Upper lobe of left lung (tissue), 6 donors: ENCODE measurements at regions not wholly inside any gene's neighbourhood (a gene's known extent, or its start where the extent isn't known, plus 50 kb on each side); places are given as distances from the start of the nearest gene placed in this dataset.

Experiments used
- ATAC-seq, 2 donors: fragments of 200-7000 bp; cut with Tn5 transposase; one replicate each; pipeline ENCODE4 v1.9.1; 2022; ENCODE audit warnings: mild to moderate bottlenecking in 2 of 2, moderate library complexity in 2 of 2; ENCODE audit not compliant: low FRiP score in 2 of 2
- DNase-seq, 2 donors: peaks; one replicate each; pipeline ENCODE4 v3.0.0-alpha.2; 2019 to 2020
- H3K27ac ChIP-seq, 4 donors: fragments of 200-600 bp; sonication (generic); one replicate each; pipeline ENCODE4 v1.5.1; 2016 to 2019
- H3K27me3 ChIP-seq, 4 donors: fragments of 200-600 bp; sonication (generic); one replicate each; pipeline ENCODE4 v1.5.1; 2017 to 2019
- H3K36me3 ChIP-seq, 4 donors: fragments of 200-600 bp; sonication (generic); one replicate each; pipeline ENCODE4 v1.5.1; 2016 to 2019
- H3K4me1 ChIP-seq, 4 donors: fragments of 200-600 bp; sonication (generic); one replicate each; pipeline ENCODE4 v1.5.1; 2018 to 2019
- H3K4me3 ChIP-seq, 4 donors: fragments of 200-600 bp; sonication (generic); one replicate each; pipeline ENCODE4 v1.5.1; 2017 to 2019; ENCODE audit warnings: mild to moderate bottlenecking in 2 of 4, moderate library complexity in 1 of 4
- H3K9me3 ChIP-seq, 4 donors: fragments of 200-600 bp; sonication (generic); one replicate each; pipeline ENCODE4 v1.5.1; 2018 to 2019
- EP300 ChIP-seq, 4 donors: sonication (generic); formaldehyde crosslinking; IDR thresholded peaks; one replicate each; pipeline ENCODE4 v1.5.1; 2017; ENCODE audit warnings: antibody characterized with exemption in 4 of 4, control low read depth in 2 of 4
- POLR2A ChIP-seq, 4 donors: fragments of 450-650 bp; IDR thresholded peaks; one replicate each; pipeline ENCODE4 v1.5.1; 2016 to 2017; ENCODE audit warnings: antibody characterized with exemption in 4 of 4, mild to moderate bottlenecking in 2 of 4
- POLR2AphosphoS5 ChIP-seq, 2 donors: sonication (generic); formaldehyde crosslinking; IDR thresholded peaks; one replicate each; pipeline ENCODE4 v1.5.1; 2017; ENCODE audit warnings: antibody characterized with exemption in 2 of 2
- WGBS, 2 donors: methylation state at CpG; one replicate each; pipeline ENCODE4 v1.1.5; 2017 to 2018; 5-methylcytosine and 5-hydroxymethylcytosine counted together
- TF ChIP-seq, protein P1 (sequence below), 6 experiments: fragments of 450-650 bp in 4 of 6; fragments of 200-600 bp in 2 of 6; sonication (generic) in 2 of 6; IDR thresholded peaks; one replicate each; pipeline ENCODE4 v1.5.1; 2016 to 2019; ENCODE audit warnings: antibody characterized with exemption in 6 of 6
- donor health status: DM: no; HTN: no; CAD: no; lungs with moderate emphysema.
- donor health status: DM: no; HTN: yes; CAD: no; lungs with severe emphysema.

DNA sequence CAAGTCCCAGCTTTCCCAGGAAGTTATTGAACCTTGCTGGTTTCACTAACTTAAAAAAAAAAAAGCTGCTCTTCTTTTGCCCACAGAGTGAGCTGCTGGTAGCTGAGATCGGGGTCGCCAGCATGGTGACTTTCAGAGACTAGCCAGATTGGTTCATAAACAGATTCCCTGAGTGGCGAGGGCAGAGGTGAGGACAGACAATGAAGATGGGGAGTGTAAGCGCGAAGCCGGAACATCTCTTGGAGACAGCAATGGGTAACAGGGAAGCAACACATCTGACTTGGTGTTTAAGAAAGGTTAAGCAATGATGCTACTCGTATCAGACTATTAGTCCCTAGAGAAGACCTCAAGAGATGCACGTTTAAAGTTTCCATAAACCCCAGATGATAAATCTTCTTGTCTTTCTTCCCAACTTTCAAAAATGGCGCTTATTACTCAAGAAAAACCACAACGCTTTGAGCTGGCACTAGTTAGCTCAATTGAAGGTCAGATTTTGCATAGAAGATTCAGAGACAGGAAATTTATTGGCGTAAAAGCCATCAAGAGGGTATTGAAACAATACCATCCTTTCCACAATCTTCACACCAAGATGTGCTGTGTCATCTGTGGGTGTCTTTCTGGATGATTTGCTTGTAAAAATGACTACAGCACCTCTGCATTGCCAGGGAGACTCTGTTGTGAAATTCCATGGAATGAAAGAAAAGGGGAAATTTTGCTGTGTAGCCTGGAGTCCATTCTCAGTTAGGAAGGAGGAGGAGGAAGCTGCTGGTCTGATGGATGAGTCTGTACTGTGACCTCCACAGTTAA lies 193.1 kb upstream of the CXCR4 start:
- H3K27me3 ChIP-seq, result no peaks in the 10 kb centered on the region
- H3K4me1 ChIP-seq, result no peaks in the 10 kb centered on the region
- no peaks in the 10 kb centered on the region for H3K36me3 ChIP-seq
- no peaks in the 10 kb centered on the region for H3K9me3 ChIP-seq
- 67 to 71% methylated on average over 11 of the region's 11 CpGs for WGBS, 2 donors
- no peak for DNase-seq
- peak in 1 of 2 donors; percentile 31 for ATAC-seq
- TF ChIP-seq POLR2A (IDR thresholded peaks at IDR 0.05), result no peak
- H3K4me3 ChIP-seq, result no peak overlapping the region
- H3K27ac ChIP-seq, result no peak overlapping the region

DNA sequence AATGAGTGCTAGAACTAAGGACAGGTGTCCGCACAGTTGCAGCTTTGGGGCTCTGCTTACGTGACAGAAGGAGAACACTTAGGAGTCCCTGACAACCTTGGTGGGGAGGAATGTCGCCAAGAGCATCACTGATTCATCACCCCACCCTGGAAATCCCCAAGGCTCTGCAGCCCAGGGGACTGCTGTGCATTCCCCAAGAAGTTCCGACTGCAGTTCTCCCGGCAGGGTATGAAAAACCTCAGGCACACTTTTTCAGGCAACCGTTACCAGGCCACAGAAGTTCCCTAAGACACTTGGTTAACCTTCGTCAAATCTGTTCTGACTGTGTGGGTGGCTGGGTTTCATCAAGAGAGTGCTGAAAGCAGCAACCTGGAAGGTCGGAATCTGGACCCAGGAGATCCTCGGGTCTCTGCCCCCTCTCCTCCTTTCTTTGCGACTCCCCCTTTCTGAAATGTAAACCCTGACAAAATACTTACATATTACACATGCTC lies 192.1 kb upstream of the CXCR4 start:
- no peaks in the 10 kb centered on the region for H3K4me1 ChIP-seq
- no peaks in the 10 kb centered on the region for H3K9me3 ChIP-seq
- DNase-seq (no peak), ATAC-seq (no peak)
- no peak overlapping the region for H3K4me3 ChIP-seq
- no peaks in the 10 kb centered on the region for H3K36me3 ChIP-seq
- H3K27ac ChIP-seq, result no peak overlapping the region
- TF ChIP-seq POLR2AphosphoS5 (IDR thresholded peaks at IDR 0.05), result no peak
- no peak for TF ChIP-seq EP300 (IDR thresholded peaks at IDR 0.05)
- no peak for TF ChIP-seq POLR2A (IDR thresholded peaks at IDR 0.05)
- TF ChIP-seq, protein P1, sequence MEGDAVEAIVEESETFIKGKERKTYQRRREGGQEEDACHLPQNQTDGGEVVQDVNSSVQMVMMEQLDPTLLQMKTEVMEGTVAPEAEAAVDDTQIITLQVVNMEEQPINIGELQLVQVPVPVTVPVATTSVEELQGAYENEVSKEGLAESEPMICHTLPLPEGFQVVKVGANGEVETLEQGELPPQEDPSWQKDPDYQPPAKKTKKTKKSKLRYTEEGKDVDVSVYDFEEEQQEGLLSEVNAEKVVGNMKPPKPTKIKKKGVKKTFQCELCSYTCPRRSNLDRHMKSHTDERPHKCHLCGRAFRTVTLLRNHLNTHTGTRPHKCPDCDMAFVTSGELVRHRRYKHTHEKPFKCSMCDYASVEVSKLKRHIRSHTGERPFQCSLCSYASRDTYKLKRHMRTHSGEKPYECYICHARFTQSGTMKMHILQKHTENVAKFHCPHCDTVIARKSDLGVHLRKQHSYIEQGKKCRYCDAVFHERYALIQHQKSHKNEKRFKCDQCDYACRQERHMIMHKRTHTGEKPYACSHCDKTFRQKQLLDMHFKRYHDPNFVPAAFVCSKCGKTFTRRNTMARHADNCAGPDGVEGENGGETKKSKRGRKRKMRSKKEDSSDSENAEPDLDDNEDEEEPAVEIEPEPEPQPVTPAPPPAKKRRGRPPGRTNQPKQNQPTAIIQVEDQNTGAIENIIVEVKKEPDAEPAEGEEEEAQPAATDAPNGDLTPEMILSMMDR (IDR thresholded peaks at IDR 0.05), result no peak
- H3K27me3 ChIP-seq, result no peaks in the 10 kb centered on the region
- 75 to 88% methylated on average over 10 of the region's 10 CpGs for WGBS, 2 donors

- TF ChIP-seq, protein P1 (IDR thresholded peaks at IDR 0.05), result no peak
- TF ChIP-seq POLR2A (IDR thresholded peaks at IDR 0.05) (no peak), EP300 (IDR thresholded peaks at IDR 0.05) (no peak), POLR2AphosphoS5 (IDR thresholded peaks at IDR 0.05) (no peak)
- no peaks in the 10 kb centered on the region for H3K9me3 ChIP-seq
- no peaks in the 10 kb centered on the region for H3K27me3 ChIP-seq
- H3K4me3 ChIP-seq, result no peak overlapping the region
- no peak overlapping the region for H3K27ac ChIP-seq
- H3K36me3 ChIP-seq, result no peaks in the 10 kb centered on the region
- H3K4me1 ChIP-seq, result no peaks in the 10 kb centered on the region
- DNase-seq, result no peak
- WGBS, 2 donors, result 38 to 69% methylated on average over 1 of the region's 1 CpG
- no peak for ATAC-seq
Measured at GRCh38 chr2:136308611-136309010, 190.7 kb upstream of the CXCR4 start.

GRCh38 chr2:136306836-136307235 lies 188.9 kb upstream of the CXCR4 start:
- DNase-seq (no peak), ATAC-seq (no peak)
- Histone ChIP-seq H3K4me3 (no peak overlapping the region), H3K9me3 (no peaks in the 10 kb centered on the region), H3K4me1 (no peaks in the 10 kb centered on the region), H3K27ac (no peak overlapping the region), H3K36me3 (no peaks in the 10 kb centered on the region), H3K27me3 (no peaks in the 10 kb centered on the region)
- TF ChIP-seq POLR2AphosphoS5 (IDR thresholded peaks at IDR 0.05), result no peak
- no peak for TF ChIP-seq EP300 (IDR thresholded peaks at IDR 0.05)
- no peak for TF ChIP-seq POLR2A (IDR thresholded peaks at IDR 0.05)
- TF ChIP-seq, protein P1 (IDR thresholded peaks at IDR 0.05), result no peak
- WGBS, 2 donors, result 88 to 100% methylated on average over 1 to 2 of the region's 2 CpGs

DNA sequence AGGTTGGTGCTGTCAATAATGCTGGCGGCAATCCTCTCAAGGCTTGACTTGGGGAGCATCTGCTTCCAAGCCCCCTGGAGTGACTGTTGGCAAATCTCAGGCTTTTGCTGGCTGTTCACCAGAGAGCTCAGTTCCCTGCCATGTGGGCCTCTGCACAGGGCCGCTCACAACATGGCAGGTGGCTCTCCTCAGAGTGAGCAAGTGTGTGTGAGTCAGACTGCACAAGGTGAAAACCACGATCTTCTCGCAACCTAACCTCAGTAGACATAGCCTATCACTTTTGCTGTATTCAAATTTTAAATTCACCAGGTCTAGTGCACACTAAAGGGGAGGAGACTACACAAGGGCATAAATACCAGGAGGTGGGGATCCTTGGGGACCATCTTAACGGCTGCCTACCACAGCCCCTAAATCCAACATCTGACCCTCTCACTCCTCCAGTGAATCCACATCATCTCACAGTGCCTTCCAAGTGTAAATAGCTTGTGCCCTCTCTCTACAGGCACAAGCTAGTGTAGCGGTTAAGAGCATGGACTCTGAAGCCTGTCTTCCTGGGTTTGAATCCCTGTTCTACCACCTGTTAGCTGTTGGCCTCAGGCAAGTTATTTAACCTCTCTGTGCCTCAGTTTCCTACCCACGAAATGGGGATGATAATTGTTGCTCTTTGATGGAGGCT lies 187.7 kb upstream of the CXCR4 start:
- H3K36me3 ChIP-seq, result no peaks in the 10 kb centered on the region
- peak in 1 of 2 donors; percentile 51 for ATAC-seq
- H3K4me1 ChIP-seq, result no peaks in the 10 kb centered on the region
- H3K4me3 ChIP-seq, result no peak overlapping the region
- 81 to 86% methylated on average over 7 of the region's 7 CpGs for WGBS, 2 donors
- TF ChIP-seq, protein P1 (IDR thresholded peaks at IDR 0.05), result no peak
- TF ChIP-seq POLR2AphosphoS5 (IDR thresholded peaks at IDR 0.05) (no peak), EP300 (IDR thresholded peaks at IDR 0.05) (no peak), POLR2A (IDR thresholded peaks at IDR 0.05) (no peak)
- H3K27me3 ChIP-seq, result no peaks in the 10 kb centered on the region
- H3K9me3 ChIP-seq, result no peaks in the 10 kb centered on the region
- DNase-seq, result peak in 1 of 2 donors; percentile 22
- no peak overlapping the region for H3K27ac ChIP-seq
